ENCODE measurements at regions not wholly inside any gene's neighbourhood (a gene's known extent, or its start where the extent isn't known, plus 50 kb on each side); places are given as distances from the start of the nearest gene placed in this dataset.
"Not testable (repeated sequence)": the region's sequence is repeated elsewhere in the genome, so short reads cannot be mapped to it uniquely, and the experiment has no call there.

DNA sequence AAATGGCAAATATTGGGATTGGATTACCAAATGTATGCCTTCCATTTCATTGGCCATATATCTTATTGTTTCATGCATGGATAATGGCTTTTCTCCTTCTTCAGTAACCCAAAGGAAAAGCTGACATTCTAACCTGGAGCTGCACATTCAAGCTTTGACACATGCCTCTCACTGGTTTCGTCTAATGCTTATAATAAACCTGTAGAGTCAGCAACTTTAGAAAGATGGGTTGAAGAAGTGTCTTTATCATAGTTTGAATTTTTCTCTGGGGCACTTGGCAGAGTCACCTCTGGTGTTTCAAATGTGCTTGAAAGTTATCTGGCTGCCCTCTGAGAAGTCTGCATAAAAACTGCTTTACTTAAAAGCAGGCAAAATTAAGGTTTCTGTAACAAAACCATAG is 55.4 kb upstream of the GOLGA8A start:
- no peak for TF ChIP-seq POLR2A (IDR thresholded peaks at IDR 0.05)
- TF ChIP-seq, protein P1, sequence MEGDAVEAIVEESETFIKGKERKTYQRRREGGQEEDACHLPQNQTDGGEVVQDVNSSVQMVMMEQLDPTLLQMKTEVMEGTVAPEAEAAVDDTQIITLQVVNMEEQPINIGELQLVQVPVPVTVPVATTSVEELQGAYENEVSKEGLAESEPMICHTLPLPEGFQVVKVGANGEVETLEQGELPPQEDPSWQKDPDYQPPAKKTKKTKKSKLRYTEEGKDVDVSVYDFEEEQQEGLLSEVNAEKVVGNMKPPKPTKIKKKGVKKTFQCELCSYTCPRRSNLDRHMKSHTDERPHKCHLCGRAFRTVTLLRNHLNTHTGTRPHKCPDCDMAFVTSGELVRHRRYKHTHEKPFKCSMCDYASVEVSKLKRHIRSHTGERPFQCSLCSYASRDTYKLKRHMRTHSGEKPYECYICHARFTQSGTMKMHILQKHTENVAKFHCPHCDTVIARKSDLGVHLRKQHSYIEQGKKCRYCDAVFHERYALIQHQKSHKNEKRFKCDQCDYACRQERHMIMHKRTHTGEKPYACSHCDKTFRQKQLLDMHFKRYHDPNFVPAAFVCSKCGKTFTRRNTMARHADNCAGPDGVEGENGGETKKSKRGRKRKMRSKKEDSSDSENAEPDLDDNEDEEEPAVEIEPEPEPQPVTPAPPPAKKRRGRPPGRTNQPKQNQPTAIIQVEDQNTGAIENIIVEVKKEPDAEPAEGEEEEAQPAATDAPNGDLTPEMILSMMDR (IDR thresholded peaks at IDR 0.05) = no peak
- Histone ChIP-seq H3K4me1 (no peaks in the 10 kb centered on the region), H3K9me3 (no peaks in the 10 kb centered on the region), H3K27ac (no peak overlapping the region), H3K27me3 (no peaks in the 10 kb centered on the region), H3K36me3 (ENCODE audit: low read depth, missing control alignments) (no peaks in the 10 kb centered on the region), H3K4me3 (no peak overlapping the region)
- intact Hi-C loops (cut with DNase I; ENCODE audit: low total_unique reads) = no loop called here
- DNase-seq = no peak
- WGBS, 2 donors = 80 to 97% methylated on average over 1 of the region's 1 CpG

DNA sequence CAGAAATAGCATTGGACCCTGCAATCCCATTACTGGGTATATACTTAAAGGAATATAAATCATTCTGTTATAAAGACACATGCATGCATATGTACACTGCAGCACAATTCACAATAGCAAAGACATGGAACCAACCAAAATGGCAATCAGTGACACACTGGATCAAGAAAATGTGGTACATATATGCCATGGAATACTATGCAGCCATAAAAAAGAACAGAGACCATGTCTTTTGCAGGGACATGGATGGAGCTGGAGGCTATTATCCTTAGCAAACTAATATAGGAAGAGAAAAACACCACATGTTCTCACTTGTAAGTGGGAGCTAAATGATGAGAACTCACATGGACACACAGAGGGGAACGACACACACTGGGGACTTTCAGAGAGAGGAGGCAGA is 53.9 kb upstream of the GOLGA8A start:
- DNase-seq; H3K4me3 ChIP-seq; H3K9me3 ChIP-seq; H3K27ac ChIP-seq; H3K4me1 ChIP-seq; H3K36me3 ChIP-seq (ENCODE audit: low read depth, missing control alignments); intact Hi-C loops (cut with DNase I; ENCODE audit: low total_unique reads); H3K27me3 ChIP-seq: not testable (repeated sequence)
- WGBS, 2 donors = 82 to 90% methylated on average over 1 of the region's 1 CpG

DNA sequence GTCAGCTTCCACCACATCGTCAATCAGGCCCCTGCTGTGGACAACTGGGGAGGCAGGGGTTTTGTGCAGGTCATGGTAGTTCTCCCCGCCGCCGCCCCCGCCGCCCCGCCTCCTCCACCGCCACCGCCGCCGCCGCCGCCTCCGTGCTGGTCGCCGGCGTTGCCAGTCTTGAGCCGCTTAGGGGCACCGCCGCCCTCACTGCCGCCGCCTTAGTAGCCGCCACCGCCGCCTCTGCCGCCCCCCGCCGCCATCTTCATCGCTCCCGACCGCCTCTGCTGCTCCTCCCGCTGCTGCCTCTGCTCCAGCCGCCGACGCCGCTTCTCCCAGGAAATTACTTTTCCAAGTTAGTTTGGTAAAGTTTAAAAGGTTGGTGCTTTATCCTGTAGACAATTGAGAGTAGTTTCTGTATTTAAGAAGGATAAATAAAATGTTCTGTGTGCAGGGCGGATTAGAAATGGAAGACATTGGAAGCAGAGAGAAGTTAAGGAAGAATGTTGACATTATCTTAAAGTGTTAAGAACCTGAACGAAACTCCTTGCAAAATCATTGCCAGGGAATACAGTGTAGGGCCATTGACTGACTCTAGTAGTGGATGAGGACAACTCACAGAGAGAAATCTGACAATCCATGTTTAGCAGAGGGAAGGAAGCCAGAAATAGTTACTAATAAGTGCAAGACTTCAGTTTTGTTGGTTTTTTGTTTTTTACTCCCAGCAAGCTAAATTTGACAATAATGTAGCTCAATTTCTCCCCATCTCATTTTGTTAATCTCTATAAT is 53.0 kb upstream of the GOLGA8A start:
- no peak overlapping the region for H3K27ac ChIP-seq
- H3K4me1 ChIP-seq = no peaks in the 10 kb centered on the region
- TF ChIP-seq POLR2A (IDR thresholded peaks at IDR 0.05) = no peak
- TF ChIP-seq, protein P1 (IDR thresholded peaks at IDR 0.05) = no peak
- H3K9me3 ChIP-seq = no peaks in the 10 kb centered on the region
- H3K36me3 ChIP-seq (ENCODE audit: low read depth, missing control alignments) = no peaks in the 10 kb centered on the region
- no peaks in the 10 kb centered on the region for H3K27me3 ChIP-seq
- H3K4me3 ChIP-seq = peak overlapping the region; percentile 36 to 41
- intact Hi-C loops (cut with DNase I; ENCODE audit: low total_unique reads) = no loop called here
- no peak for DNase-seq
- 23 to 26% methylated on average over 10 to 33 of the region's 38 CpGs for WGBS, 2 donors

DNA sequence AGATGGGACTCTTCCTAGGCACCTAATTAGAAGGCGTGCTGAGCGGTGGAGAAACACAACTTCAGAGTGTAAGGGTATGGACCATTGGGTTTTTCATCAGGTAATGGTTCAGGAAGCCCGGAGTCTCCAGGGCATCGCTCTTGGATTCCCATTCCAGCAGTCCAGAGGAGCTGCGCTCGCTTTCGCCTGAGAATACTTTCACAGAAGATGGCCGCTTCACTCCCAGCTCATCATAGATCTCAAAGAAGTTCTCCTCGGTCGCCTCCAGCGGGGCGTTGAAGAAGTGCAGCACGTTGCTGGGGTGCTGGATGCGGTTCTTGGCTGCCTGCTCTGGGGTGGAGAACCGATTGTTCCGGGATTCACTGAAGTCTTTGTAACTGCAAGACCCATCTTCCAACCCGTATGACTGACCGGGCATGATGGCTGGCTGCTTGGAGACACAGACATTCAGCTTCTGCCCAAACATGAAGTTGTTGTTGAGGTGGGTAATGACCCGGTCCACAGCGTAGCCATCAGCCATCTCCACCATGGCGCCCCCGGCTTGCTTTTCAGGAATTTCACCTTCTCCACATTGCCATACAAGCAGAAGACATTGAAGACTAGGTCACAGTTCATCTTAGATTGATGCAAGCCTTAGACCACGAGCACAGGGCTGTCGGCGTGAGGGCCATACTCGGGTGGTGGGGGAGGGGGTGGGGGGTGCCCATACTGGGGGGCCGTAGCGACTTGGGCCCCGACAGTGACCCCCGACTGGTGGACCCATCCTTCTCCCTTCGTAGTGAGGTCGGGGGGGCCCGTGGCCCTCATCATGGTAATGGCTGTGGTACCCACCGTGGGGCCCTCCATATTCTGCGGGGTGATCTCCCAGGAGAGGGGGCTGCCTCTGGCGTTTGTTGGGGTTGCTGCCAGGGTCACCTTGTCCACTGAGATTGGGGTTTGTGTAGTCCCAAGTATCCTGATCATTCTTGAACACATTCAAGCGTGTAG is 51.7 kb upstream of the GOLGA8A start:
- H3K4me1 ChIP-seq; H3K27ac ChIP-seq; DNase-seq; H3K36me3 ChIP-seq (ENCODE audit: low read depth, missing control alignments); H3K27me3 ChIP-seq; H3K9me3 ChIP-seq; intact Hi-C loops (cut with DNase I; ENCODE audit: low total_unique reads): not testable (repeated sequence)
- WGBS, 2 donors = 60 to 78% methylated on average over 18 to 37 of the region's 37 CpGs
- peak overlapping the region in 1 of 2 donors; percentile 12 for H3K4me3 ChIP-seq

Small RNAs in the stretch of these regions (microRNA-seq; reads per million reads assigned to microRNA genes)
- gene MIR1233-2 (ENCODE audit: borderline number of aligned reads in 2 of 2, borderline replicate concordance in 1 of 2) = 0 reads per million in 2 donors

Small RNAs in the stretch of these regions (small RNA-seq; reads per million reads assigned to genes)
- gene MIR1233-2 = 0 reads per million in 2 donors
